ENCODE measurements at regions not wholly inside any gene's neighbourhood (a gene's known extent, or its start where the extent isn't known, plus 50 kb on each side); places are given as distances from the start of the nearest gene placed in this dataset.

DNA sequence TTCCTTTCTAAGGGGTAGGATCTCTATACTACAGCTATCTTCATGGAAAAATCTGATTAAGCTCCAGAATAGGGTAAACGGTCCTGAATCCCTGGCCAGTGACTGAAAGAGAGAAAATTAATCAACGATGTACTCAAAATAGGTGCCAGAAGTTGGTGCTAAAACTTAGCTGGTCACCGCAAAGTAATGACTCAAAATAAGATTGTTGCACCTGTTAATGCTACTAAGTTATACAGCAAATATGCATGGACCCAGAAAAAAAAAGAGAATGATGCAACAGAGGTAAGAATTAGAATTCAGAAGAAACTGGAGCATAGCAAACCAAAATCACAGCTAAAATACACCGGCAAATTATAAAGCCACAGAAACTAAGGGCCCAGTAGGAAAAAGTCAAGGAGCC lies 239.7 kb upstream of the FAM241A start:
- DNase-seq: no peak
- no peaks in the 10 kb centered on the region for H3K36me3 ChIP-seq (ENCODE audit: control insufficient read depth in 1 of 2, insufficient read depth in 2 of 2, low read length in 1 of 2)
- WGBS, 2 donors: 81 to 82% methylated on average over 4 of the region's 4 CpGs

DNA sequence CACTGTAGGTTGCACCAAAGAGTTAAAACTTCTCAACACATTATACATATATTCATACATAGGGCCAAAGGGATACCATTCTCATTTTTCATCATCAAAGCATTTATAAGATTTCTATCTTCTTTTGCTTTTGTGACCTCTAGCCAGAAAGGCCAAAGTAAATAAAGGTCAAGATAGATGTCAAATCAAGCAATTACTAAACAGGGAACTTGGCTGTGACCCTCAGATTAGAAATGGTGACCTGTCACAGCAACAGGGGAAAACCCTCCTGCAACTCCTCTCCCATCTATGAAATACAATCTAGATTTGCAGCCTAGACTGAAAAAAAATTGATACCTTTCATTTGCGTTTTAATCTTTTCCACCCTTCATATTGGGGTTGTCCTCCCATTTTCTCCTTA lies 225.6 kb upstream of the FAM241A start:
- H3K27ac ChIP-seq (ENCODE audit: low read depth in 1 of 2, low read length in 2 of 2): no peak overlapping the region
- no peak for DNase-seq
- WGBS, 2 donors: 86 to 87% methylated on average over 1 of the region's 1 CpG
- ATAC-seq (ENCODE audit: low FRiP score): no peak
- intact Hi-C loops (cut with DNase I): no loop called here
- no peaks in the 10 kb centered on the region for H3K9me3 ChIP-seq (ENCODE audit: control insufficient read depth, low read length)
- no peaks in the 10 kb centered on the region for H3K4me1 ChIP-seq (ENCODE audit: control insufficient read depth in 1 of 2, insufficient read depth in 2 of 2, low read length in 2 of 2)
- H3K27me3 ChIP-seq (ENCODE audit: control insufficient read depth in 1 of 2, insufficient read depth in 2 of 2, low read length in 1 of 2): peaks cover 0 to 2% of the 10 kb centered on the region in 2 donors
- H3K4me3 ChIP-seq (ENCODE audit: low read length in 2 of 2): no peak overlapping the region
- no peaks in the 10 kb centered on the region for H3K36me3 ChIP-seq (ENCODE audit: control insufficient read depth in 1 of 2, insufficient read depth in 2 of 2, low read length in 1 of 2)

More for the DNA sequence above, 239.7 kb upstream of the FAM241A start:
- no peaks in the 10 kb centered on the region for H3K4me1 ChIP-seq (ENCODE audit: control insufficient read depth in 1 of 2, insufficient read depth in 2 of 2, low read length in 2 of 2)
- no peak overlapping the region for H3K4me3 ChIP-seq (ENCODE audit: low read length in 2 of 2)
- no peak for ATAC-seq (ENCODE audit: low FRiP score)
- no peaks in the 10 kb centered on the region for H3K27me3 ChIP-seq (ENCODE audit: control insufficient read depth in 1 of 2, insufficient read depth in 2 of 2, low read length in 1 of 2)
- intact Hi-C loops (cut with DNase I): no loop called here
- H3K9me3 ChIP-seq (ENCODE audit: control insufficient read depth, low read length): no peaks in the 10 kb centered on the region
- H3K27ac ChIP-seq (ENCODE audit: low read depth in 1 of 2, low read length in 2 of 2): no peak overlapping the region

DNA sequence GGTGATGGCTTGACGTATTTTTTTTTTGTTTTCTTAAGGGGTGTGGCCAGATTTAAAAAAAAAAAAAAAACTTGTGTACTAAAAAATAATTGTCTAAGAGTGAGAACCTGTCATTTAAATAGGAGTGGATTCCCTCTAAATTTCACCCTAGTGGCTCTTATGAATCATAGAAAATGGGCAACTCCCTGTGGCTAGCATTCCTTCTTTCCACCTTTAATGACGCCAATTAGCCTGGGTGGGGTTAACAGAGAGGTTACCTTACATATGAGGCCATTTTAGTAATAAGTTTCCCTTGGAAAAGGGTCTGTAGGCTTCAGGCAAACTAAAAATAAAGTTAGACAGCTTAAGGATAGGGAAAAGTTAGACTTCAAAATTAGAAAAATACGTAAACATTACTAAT lies 223.5 kb upstream of the FAM241A start:
- H3K4me1 ChIP-seq (ENCODE audit: control insufficient read depth in 1 of 2, insufficient read depth in 2 of 2, low read length in 2 of 2): no peaks in the 10 kb centered on the region
- H3K36me3 ChIP-seq (ENCODE audit: control insufficient read depth in 1 of 2, insufficient read depth in 2 of 2, low read length in 1 of 2): no peaks in the 10 kb centered on the region
- H3K27me3 ChIP-seq (ENCODE audit: control insufficient read depth in 1 of 2, insufficient read depth in 2 of 2, low read length in 1 of 2): peaks cover 0 to 2% of the 10 kb centered on the region in 2 donors
- WGBS, 2 donors: 63 to 72% methylated on average over 3 of the region's 3 CpGs
- intact Hi-C loops (cut with DNase I): no loop called here
- ATAC-seq (ENCODE audit: low FRiP score): no peak
- H3K27ac ChIP-seq (ENCODE audit: low read depth in 1 of 2, low read length in 2 of 2): no peak overlapping the region
- no peak overlapping the region for H3K4me3 ChIP-seq (ENCODE audit: low read length in 2 of 2)
- no peaks in the 10 kb centered on the region for H3K9me3 ChIP-seq (ENCODE audit: control insufficient read depth, low read length)
- DNase-seq: no peak

DNA sequence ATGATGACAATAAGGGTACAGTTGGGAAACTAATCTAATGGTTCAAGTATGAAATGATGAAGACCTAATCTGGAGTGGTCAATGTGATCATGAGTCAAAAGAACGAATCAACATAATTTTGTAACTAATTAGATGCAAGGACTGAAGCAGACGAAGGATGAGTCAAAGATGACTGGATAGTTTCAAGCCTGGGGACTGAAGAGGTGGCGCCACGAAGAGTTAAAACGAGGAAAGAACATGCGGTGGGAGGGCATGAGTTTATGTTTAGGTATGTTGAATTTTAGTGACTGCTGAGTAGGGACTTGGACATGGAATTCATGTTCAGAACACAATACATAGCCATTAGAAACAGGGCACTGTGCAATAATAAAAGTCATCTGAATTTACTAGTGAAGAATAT lies 221.5 kb upstream of the FAM241A start:
- DNase-seq (no peak), ATAC-seq (ENCODE audit: low FRiP score) (no peak)
- intact Hi-C loops (cut with DNase I): no loop called here
- Histone ChIP-seq H3K9me3 (ENCODE audit: control insufficient read depth, low read length) (no peaks in the 10 kb centered on the region), H3K27me3 (ENCODE audit: control insufficient read depth in 1 of 2, insufficient read depth in 2 of 2, low read length in 1 of 2) (peaks cover 0 to 2% of the 10 kb centered on the region in 2 donors), H3K36me3 (ENCODE audit: control insufficient read depth in 1 of 2, insufficient read depth in 2 of 2, low read length in 1 of 2) (no peaks in the 10 kb centered on the region), H3K27ac (ENCODE audit: low read depth in 1 of 2, low read length in 2 of 2) (no peak overlapping the region), H3K4me1 (ENCODE audit: control insufficient read depth in 1 of 2, insufficient read depth in 2 of 2, low read length in 2 of 2) (no peaks in the 10 kb centered on the region), H3K4me3 (ENCODE audit: low read length in 2 of 2) (no peak overlapping the region)
- 82 to 85% methylated on average over 6 of the region's 6 CpGs for WGBS, 2 donors

DNA sequence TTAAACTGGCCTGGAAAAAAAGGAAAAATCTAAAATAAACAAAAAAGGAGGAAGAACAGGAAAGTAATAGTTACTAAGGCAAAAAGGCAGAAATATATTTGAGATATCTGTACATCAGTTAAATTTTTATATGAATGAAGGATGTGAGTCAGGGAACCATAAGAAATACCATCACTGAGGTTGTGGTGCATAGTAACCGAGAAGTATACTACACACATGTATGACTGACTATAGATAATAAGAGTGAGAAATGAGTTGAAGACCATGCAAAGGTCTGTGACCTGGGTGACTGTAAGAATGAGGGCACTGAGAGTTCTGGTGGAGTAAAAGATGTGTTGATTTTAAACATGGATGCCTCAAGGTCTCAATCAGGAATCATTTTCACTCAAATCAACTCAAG lies 220.6 kb upstream of the FAM241A start:
- Histone ChIP-seq H3K4me1 (ENCODE audit: control insufficient read depth in 1 of 2, insufficient read depth in 2 of 2, low read length in 2 of 2) (no peaks in the 10 kb centered on the region), H3K27ac (ENCODE audit: low read depth in 1 of 2, low read length in 2 of 2) (no peak overlapping the region), H3K4me3 (ENCODE audit: low read length in 2 of 2) (no peak overlapping the region), H3K36me3 (ENCODE audit: control insufficient read depth in 1 of 2, insufficient read depth in 2 of 2, low read length in 1 of 2) (no peaks in the 10 kb centered on the region), H3K27me3 (ENCODE audit: control insufficient read depth in 1 of 2, insufficient read depth in 2 of 2, low read length in 1 of 2) (peaks cover 0 to 2% of the 10 kb centered on the region in 2 donors), H3K9me3 (ENCODE audit: control insufficient read depth, low read length) (no peaks in the 10 kb centered on the region)
- WGBS, 2 donors: 84 to 88% methylated on average over 1 of the region's 1 CpG
- no peak for ATAC-seq (ENCODE audit: low FRiP score)
- DNase-seq: no peak
- intact Hi-C loops (cut with DNase I): no loop called here

DNA sequence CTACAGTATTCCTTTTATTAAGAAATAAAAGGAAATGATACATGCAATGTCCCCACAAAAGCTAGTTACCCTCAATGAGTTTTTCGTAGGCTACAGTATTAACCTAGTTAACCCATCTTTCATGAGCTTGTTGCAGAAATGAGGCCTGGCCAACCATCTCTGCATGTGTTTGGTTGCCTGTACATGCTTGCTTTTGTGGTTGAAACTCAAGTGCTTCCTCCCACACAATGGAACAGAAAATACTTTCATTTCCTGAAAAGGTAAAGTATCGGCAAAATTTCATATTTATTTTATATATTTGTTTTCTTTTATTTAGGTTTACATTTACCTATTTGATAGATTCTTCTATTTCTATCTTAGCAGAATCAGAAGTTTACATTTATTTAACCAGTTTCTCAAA lies 214.6 kb upstream of the FAM241A start:
- no peaks in the 10 kb centered on the region for H3K36me3 ChIP-seq (ENCODE audit: control insufficient read depth in 1 of 2, insufficient read depth in 2 of 2, low read length in 1 of 2)
- intact Hi-C loops (cut with DNase I): no loop called here
- 73 to 75% methylated on average over 2 of the region's 2 CpGs for WGBS, 2 donors
- H3K4me3 ChIP-seq (ENCODE audit: low read length in 2 of 2): no peak overlapping the region
- DNase-seq (no peak), ATAC-seq (ENCODE audit: low FRiP score) (no peak)
- no peak overlapping the region for H3K27ac ChIP-seq (ENCODE audit: low read depth in 1 of 2, low read length in 2 of 2)
- H3K4me1 ChIP-seq (ENCODE audit: control insufficient read depth in 1 of 2, insufficient read depth in 2 of 2, low read length in 2 of 2): no peaks in the 10 kb centered on the region
- H3K27me3 ChIP-seq (ENCODE audit: control insufficient read depth in 1 of 2, insufficient read depth in 2 of 2, low read length in 1 of 2): no peaks in the 10 kb centered on the region
- no peaks in the 10 kb centered on the region for H3K9me3 ChIP-seq (ENCODE audit: control insufficient read depth, low read length)

DNA sequence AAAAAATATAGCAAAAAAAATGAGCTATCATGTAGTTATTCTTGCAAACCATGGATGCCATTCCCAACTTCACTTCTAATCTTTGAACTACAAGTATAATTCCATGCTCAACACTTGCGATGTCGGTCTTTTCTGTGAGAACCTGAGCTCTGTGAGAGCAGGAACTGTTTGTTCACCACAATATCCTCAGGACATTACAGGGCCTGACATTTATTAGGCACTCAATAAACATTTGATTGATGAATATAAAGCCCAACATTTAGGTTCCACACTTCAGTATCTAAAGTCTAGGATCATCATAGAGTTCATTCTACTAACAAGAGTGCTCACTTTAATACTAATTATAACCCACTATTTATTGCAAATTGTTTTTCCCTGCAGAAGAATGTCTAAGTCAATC lies 211.6 kb upstream of the FAM241A start:
- intact Hi-C loops (cut with DNase I): no loop called here
- no peak for ATAC-seq (ENCODE audit: low FRiP score)
- WGBS, 2 donors: 58% methylated on average over 2 of the region's 2 CpGs

DNA sequence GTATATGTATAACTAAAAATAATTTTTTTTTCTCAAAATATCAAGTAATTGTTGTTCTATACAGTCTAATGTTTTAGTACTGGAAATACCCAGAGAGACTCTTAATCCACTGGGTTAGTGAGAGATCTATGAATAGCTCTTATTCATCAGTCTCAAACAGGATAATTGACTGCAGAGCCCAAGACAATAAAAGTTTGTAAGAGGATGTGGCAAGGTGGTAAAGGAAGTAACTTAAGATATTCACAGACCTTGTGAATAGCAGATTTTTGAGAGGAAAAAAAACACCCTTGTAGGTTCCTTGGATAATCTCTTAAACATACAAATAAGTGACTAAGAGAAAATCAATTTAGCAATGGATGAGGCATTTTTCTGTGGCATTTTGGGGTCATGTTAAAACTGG lies 210.9 kb upstream of the FAM241A start:
- intact Hi-C loops (cut with DNase I): no loop called here
- Histone ChIP-seq H3K36me3 (ENCODE audit: control insufficient read depth in 1 of 2, insufficient read depth in 2 of 2, low read length in 1 of 2) (no peaks in the 10 kb centered on the region), H3K27me3 (ENCODE audit: control insufficient read depth in 1 of 2, insufficient read depth in 2 of 2, low read length in 1 of 2) (no peaks in the 10 kb centered on the region), H3K4me1 (ENCODE audit: control insufficient read depth in 1 of 2, insufficient read depth in 2 of 2, low read length in 2 of 2) (no peaks in the 10 kb centered on the region), H3K9me3 (ENCODE audit: control insufficient read depth, low read length) (no peaks in the 10 kb centered on the region), H3K27ac (ENCODE audit: low read depth in 1 of 2, low read length in 2 of 2) (no peak overlapping the region), H3K4me3 (ENCODE audit: low read length in 2 of 2) (no peak overlapping the region)
- ATAC-seq (ENCODE audit: low FRiP score) (no peak), DNase-seq (no peak)

More for the DNA sequence above, 211.6 kb upstream of the FAM241A start:
- Histone ChIP-seq H3K27ac (ENCODE audit: low read depth in 1 of 2, low read length in 2 of 2) (no peak overlapping the region), H3K4me3 (ENCODE audit: low read length in 2 of 2) (no peak overlapping the region), H3K27me3 (ENCODE audit: control insufficient read depth in 1 of 2, insufficient read depth in 2 of 2, low read length in 1 of 2) (no peaks in the 10 kb centered on the region), H3K36me3 (ENCODE audit: control insufficient read depth in 1 of 2, insufficient read depth in 2 of 2, low read length in 1 of 2) (no peaks in the 10 kb centered on the region), H3K4me1 (ENCODE audit: control insufficient read depth in 1 of 2, insufficient read depth in 2 of 2, low read length in 2 of 2) (no peaks in the 10 kb centered on the region), H3K9me3 (ENCODE audit: control insufficient read depth, low read length) (no peaks in the 10 kb centered on the region)
- no peak for DNase-seq

DNA sequence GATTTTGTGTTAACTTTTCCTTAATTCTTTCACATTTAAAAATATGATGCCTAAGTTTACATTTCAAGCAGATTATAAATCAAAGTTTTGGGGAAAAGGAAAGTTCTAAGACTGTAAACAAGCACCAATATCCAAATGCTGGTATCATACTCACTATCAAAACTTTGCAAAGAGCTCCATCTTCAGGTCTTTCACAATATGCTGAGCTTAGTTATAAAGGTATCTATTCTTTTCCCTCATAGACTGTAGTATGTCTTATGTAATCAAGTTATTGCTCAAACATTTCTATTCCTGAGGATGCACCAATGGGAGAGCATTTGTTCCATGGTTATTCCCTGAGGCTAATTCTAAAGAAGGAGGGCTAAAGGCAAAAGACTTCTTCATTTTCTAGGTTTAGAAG lies 207.9 kb upstream of the FAM241A start:
- DNase-seq (no peak), ATAC-seq (ENCODE audit: low FRiP score) (no peak)
- Histone ChIP-seq H3K4me3 (ENCODE audit: low read length in 2 of 2) (no peak overlapping the region), H3K36me3 (ENCODE audit: control insufficient read depth in 1 of 2, insufficient read depth in 2 of 2, low read length in 1 of 2) (no peaks in the 10 kb centered on the region), H3K4me1 (ENCODE audit: control insufficient read depth in 1 of 2, insufficient read depth in 2 of 2, low read length in 2 of 2) (no peaks in the 10 kb centered on the region), H3K9me3 (ENCODE audit: control insufficient read depth, low read length) (no peaks in the 10 kb centered on the region), H3K27me3 (ENCODE audit: control insufficient read depth in 1 of 2, insufficient read depth in 2 of 2, low read length in 1 of 2) (no peaks in the 10 kb centered on the region), H3K27ac (ENCODE audit: low read depth in 1 of 2, low read length in 2 of 2) (no peak overlapping the region)
- intact Hi-C loops (cut with DNase I): no loop called here

Data from aorta (tissue), 5 donors.